B cell (primary cell): ENCODE measurements at regions not wholly inside any gene's neighbourhood (a gene's known extent, or its start where the extent isn't known, plus 50 kb on each side); places are given as distances from the start of the nearest gene placed in this dataset.

Source experiments
- ATAC-seq: fragments of 200-7000 bp; cut with Tn5 transposase; one replicate; pipeline ENCODE4 v1.10.0; 2021; ENCODE audit warnings: low read depth, mild to moderate bottlenecking, moderate number of reproducible peaks, moderate library complexity
- CTCF ChIA-PET: fragments of 350-600 bp; sonication (Branson Sonifier 250); formaldehyde crosslinking; loops from one replicate; lab custom pipeline; 2021; ENCODE audit warnings: antibody characterized with exemption, inconsistent platforms; lab: Charles Lee
- POLR2A ChIA-PET: fragments of 350-600 bp; sonication (Branson Sonifier 250); formaldehyde crosslinking; loops from one replicate; lab custom pipeline; 2021; ENCODE audit warnings: antibody characterized with exemption; lab: Charles Lee
- DNase-seq: peaks from one replicate; pipeline ENCODE4 v3.0.0; 2013
- H2AFZ ChIP-seq: 2 replicates; pipeline ENCODE4 v1.6.1; 2012; ENCODE audit warnings: mild to moderate bottlenecking, low read depth, low read length; ENCODE audit not compliant: insufficient read depth, poor library complexity, severe bottlenecking
- H3K27ac ChIP-seq, 2 donors: 1 replicate in 1 of 2; 2 replicates in 1 of 2; pipeline ENCODE4 v1.5.1; 2012 to 2013; ENCODE audit warnings: low read length in 2 of 2, mild to moderate bottlenecking in 2 of 2, moderate library complexity in 1 of 2
- H3K27me3 ChIP-seq, 4 experiments: fragments of 200-600 bp in 1 of 4; sonication (generic) in 1 of 4; replicated peaks in 1 of 4; 1 replicate in 2 of 4; 2 replicates in 2 of 4; pipeline versions ENCODE4 v1.6.1 to v1.7.0; 2013 to 2016; ENCODE audit warnings: low read length in 3 of 4, mild to moderate bottlenecking in 2 of 4, mixed read lengths in 1 of 4, moderate library complexity in 1 of 4; ENCODE audit not compliant: insufficient read depth in 4 of 4, control insufficient read depth in 3 of 4; ENCODE audit errors: control extremely low read depth in 1 of 4
- H3K36me3 ChIP-seq, 2 experiments: replicated peaks in 1 of 2; 1 replicate in 1 of 2; 2 replicates in 1 of 2; pipeline versions ENCODE4 v1.6.1 to v1.7.1; 2013; ENCODE audit warnings: low read length in 1 of 2; ENCODE audit not compliant: insufficient read depth in 2 of 2, control insufficient read depth in 1 of 2; ENCODE audit errors: control extremely low read depth in 1 of 2, extremely low read depth in 1 of 2
- H3K4me1 ChIP-seq, 2 donors: fragments of 200-600 bp in 1 of 2; sonication (generic) in 1 of 2; 1 replicate in 1 of 2; 2 replicates in 1 of 2; pipeline versions ENCODE4 v1.5.1 to v1.6.1; 2013 to 2017; ENCODE audit warnings: low read length in 2 of 2; ENCODE audit not compliant: control insufficient read depth in 2 of 2, insufficient read depth in 2 of 2
- H3K4me2 ChIP-seq: replicated peaks from 2 replicates; pipeline ENCODE3; 2012; ENCODE audit warnings: mild to moderate bottlenecking, low read depth, low read length; ENCODE audit not compliant: poor library complexity, severe bottlenecking
- H3K4me3 ChIP-seq, 5 experiments: fragments of 200-600 bp in 1 of 5; sonication (generic) in 1 of 5; 1 replicate in 3 of 5; 2 replicates in 2 of 5; pipeline versions ENCODE4 v1.5.1 to v1.7.0; 2011 to 2016; ENCODE audit warnings: low read length in 4 of 5, mild to moderate bottlenecking in 4 of 5, low read depth in 2 of 5, control low read depth in 1 of 5, moderate library complexity in 1 of 5; ENCODE audit not compliant: insufficient read depth in 1 of 5; ENCODE audit errors: control extremely low read depth in 1 of 5, extremely low read depth in 1 of 5
- H3K79me2 ChIP-seq: fragments of 200-600 bp; sonication (generic); one replicate; pipeline ENCODE4 v1.6.0; 2016; ENCODE audit warnings: low read length; ENCODE audit not compliant: control insufficient read depth, insufficient read depth
- H3K9ac ChIP-seq: fragments of 200-600 bp; sonication (generic); 2 replicates; pipeline ENCODE4 v1.6.1; 2017; ENCODE audit warnings: mild to moderate bottlenecking, low read length, moderate library complexity
- H3K9me3 ChIP-seq, 3 donors: one replicate each; pipeline versions ENCODE4 v1.6.1 to v1.7.1; 2013; ENCODE audit warnings: low read length in 2 of 3; ENCODE audit not compliant: control insufficient read depth in 2 of 3, insufficient read depth in 1 of 3; ENCODE audit errors: control extremely low read depth in 1 of 3
- H4K20me1 ChIP-seq: 2 replicates; pipeline ENCODE4 v1.6.0; 2012; ENCODE audit warnings: mild to moderate bottlenecking, low read length; ENCODE audit not compliant: insufficient read depth, control insufficient read depth, poor library complexity, severe bottlenecking
- H3K27ac Mint-ChIP-seq: one replicate; pipeline ENCODE4 v1.8.0; 2021; ENCODE audit warnings: mixed read lengths
- H3K27me3 Mint-ChIP-seq: one replicate; pipeline ENCODE4 v1.8.0; 2021; ENCODE audit warnings: mixed read lengths
- H3K4me1 Mint-ChIP-seq: one replicate; pipeline ENCODE4 v1.8.0; 2021; ENCODE audit warnings: mixed read lengths
- H3K4me3 Mint-ChIP-seq: one replicate; pipeline ENCODE4 v1.8.0; 2021; ENCODE audit warnings: mixed read lengths
- H3K9me3 Mint-ChIP-seq: one replicate; pipeline ENCODE4 v1.8.0; 2022; ENCODE audit warnings: mixed read lengths; ENCODE audit not compliant: insufficient read depth
- EZH2 ChIP-seq: IDR thresholded peaks from 2 replicates; pipeline ENCODE4 v1.6.1; 2012; ENCODE audit warnings: borderline replicate concordance, low read depth, mild to moderate bottlenecking, moderate library complexity, low read length; ENCODE audit not compliant: insufficient read depth, poor library complexity, severe bottlenecking
- WGBS: methylation state at CpG from one replicate; pipeline ENCODE4 v1.1.5; 2013; ENCODE audit warnings: missing lambda C conversion rate; ENCODE audit not compliant: insufficient coverage; 5-methylcytosine and 5-hydroxymethylcytosine counted together
- intact Hi-C: fragments of 100-400 bp; cut with micrococcal nuclease; formaldehyde crosslinking; loops from one replicate; pipeline ENCODE4 v1.10.0; 2022
- TF ChIP-seq, protein P1 (sequence below): fragments of 200-600 bp; IDR thresholded peaks from one replicate; pipeline ENCODE4 v1.8.0; 2022; ENCODE audit warnings: antibody characterized with exemption, mild to moderate bottlenecking

DNA sequence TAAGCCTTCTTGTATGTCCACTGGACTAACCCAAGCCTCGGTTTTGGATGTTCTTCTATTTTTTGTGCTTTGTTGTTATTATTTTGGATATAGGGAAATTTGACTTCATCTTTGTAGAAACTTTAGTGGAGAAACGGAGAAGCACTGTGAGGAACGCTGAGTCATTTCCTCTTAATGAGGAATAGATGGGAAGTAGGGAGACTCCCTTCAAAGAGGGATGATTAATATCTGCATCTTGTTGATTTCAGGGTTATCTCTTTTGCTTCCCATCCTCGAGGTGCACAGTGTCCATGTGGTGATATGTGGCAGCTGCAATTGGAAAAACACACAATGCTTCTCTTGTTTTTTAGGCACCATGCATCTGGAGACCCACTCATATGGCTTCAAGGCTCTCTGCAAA lies 1147.9 kb downstream of the NLGN4X start:
- Histone ChIP-seq H3K4me1 (no peaks in the 10 kb centered on the region), H3K9me3 (no peaks in the 10 kb centered on the region)
- H3K4me1 Mint-ChIP-seq, result no peaks in the 10 kb centered on the region

DNA sequence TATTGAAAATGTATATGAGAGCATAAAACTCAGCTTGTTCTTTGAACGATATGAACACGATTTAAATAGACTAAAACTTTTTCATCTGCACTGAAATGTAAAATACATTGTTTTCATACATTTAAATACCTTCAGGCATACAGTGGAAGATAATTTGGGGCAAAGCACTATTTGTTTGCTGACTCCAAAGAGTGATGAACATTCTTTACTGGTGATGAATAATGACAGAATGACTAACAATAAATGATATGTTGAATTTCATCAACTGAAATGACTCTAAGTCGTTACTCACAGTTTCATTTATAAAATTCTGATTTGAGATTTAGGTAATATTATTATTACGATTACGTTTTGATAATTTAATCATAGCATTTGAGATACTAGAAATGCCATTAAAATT lies 1160.1 kb downstream of the NLGN4X start:
- Histone ChIP-seq H3K27ac (no peak overlapping the region), H3K9ac (no peak overlapping the region), H2AFZ (no peak overlapping the region), H3K79me2 (no peaks in the 10 kb centered on the region), H3K4me2 (no peak overlapping the region), H3K4me3 (no peak overlapping the region), H3K9me3 (no peaks in the 10 kb centered on the region), H4K20me1 (no peaks in the 10 kb centered on the region), H3K27me3 (no peaks in the 10 kb centered on the region), H3K4me1 (no peaks in the 10 kb centered on the region), H3K36me3 (no peaks in the 10 kb centered on the region)
- intact Hi-C loops, result no loop called here
- no peaks in the 10 kb centered on the region for H3K4me1 Mint-ChIP-seq
- ATAC-seq, result no peak
- ChIA-PET POLR2A (no interaction called here), CTCF (no interaction called here)
- TF ChIP-seq, protein P1, sequence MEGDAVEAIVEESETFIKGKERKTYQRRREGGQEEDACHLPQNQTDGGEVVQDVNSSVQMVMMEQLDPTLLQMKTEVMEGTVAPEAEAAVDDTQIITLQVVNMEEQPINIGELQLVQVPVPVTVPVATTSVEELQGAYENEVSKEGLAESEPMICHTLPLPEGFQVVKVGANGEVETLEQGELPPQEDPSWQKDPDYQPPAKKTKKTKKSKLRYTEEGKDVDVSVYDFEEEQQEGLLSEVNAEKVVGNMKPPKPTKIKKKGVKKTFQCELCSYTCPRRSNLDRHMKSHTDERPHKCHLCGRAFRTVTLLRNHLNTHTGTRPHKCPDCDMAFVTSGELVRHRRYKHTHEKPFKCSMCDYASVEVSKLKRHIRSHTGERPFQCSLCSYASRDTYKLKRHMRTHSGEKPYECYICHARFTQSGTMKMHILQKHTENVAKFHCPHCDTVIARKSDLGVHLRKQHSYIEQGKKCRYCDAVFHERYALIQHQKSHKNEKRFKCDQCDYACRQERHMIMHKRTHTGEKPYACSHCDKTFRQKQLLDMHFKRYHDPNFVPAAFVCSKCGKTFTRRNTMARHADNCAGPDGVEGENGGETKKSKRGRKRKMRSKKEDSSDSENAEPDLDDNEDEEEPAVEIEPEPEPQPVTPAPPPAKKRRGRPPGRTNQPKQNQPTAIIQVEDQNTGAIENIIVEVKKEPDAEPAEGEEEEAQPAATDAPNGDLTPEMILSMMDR, result no peak
- no peak for TF ChIP-seq EZH2
- no peaks in the 10 kb centered on the region for H3K9me3 Mint-ChIP-seq
- DNase-seq, result no peak
- no CpG with 5 or more reads among the region's 5 CpGs for WGBS
- no peaks in the 10 kb centered on the region for H3K27me3 Mint-ChIP-seq
- no peak overlapping the region for H3K4me3 Mint-ChIP-seq
- no peak overlapping the region for H3K27ac Mint-ChIP-seq

More for the DNA sequence above, 1147.9 kb downstream of the NLGN4X start:
- no peaks in the 10 kb centered on the region for H3K27me3 Mint-ChIP-seq
- Histone ChIP-seq H3K27me3 (no peaks in the 10 kb centered on the region), H3K27ac (no peak overlapping the region), H3K36me3 (no peaks in the 10 kb centered on the region), H4K20me1 (no peaks in the 10 kb centered on the region), H3K4me2 (no peak overlapping the region), H3K79me2 (no peaks in the 10 kb centered on the region), H2AFZ (no peak overlapping the region), H3K9ac (no peak overlapping the region), H3K4me3 (no peak overlapping the region)
- no peaks in the 10 kb centered on the region for H3K9me3 Mint-ChIP-seq
- intact Hi-C loops, result no loop called here
- no peak overlapping the region for H3K4me3 Mint-ChIP-seq
- H3K27ac Mint-ChIP-seq, result no peak overlapping the region
- ChIA-PET CTCF (no interaction called here), POLR2A (no interaction called here)
- WGBS, result no CpG with 5 or more reads among the region's 4 CpGs
- DNase-seq (no peak), ATAC-seq (no peak)
- TF ChIP-seq EZH2, result no peak
- TF ChIP-seq, protein P1, result no peak
